ENCODE measurements at regions not wholly inside any gene's neighbourhood (a gene's known extent, or its start where the extent isn't known, plus 50 kb on each side); places are given as distances from the start of the nearest gene placed in this dataset.

DNA sequence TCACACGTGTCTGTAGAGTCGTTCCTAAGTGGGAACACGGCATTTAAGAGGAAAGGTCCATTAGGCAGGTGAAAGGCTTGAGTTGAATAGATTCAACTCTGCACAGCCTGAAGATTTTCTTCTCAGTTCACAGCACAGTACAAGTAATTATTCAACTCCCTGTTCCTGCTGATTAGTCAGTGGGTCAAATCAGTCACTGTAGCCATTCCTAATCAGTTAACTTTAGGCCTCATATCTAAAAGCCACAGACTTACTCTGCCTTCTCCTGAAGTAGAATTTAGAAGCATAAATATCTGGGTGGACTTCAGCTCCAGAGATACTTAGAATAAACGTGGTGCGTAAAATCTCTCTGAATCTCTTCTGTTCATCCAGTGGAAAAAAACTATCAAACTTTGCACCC lies 872.4 kb downstream of the C6orf118 start:
- Histone ChIP-seq H3K4me3 (no peak overlapping the region), H3K27ac (no peak overlapping the region)
- TF ChIP-seq, protein P1, sequence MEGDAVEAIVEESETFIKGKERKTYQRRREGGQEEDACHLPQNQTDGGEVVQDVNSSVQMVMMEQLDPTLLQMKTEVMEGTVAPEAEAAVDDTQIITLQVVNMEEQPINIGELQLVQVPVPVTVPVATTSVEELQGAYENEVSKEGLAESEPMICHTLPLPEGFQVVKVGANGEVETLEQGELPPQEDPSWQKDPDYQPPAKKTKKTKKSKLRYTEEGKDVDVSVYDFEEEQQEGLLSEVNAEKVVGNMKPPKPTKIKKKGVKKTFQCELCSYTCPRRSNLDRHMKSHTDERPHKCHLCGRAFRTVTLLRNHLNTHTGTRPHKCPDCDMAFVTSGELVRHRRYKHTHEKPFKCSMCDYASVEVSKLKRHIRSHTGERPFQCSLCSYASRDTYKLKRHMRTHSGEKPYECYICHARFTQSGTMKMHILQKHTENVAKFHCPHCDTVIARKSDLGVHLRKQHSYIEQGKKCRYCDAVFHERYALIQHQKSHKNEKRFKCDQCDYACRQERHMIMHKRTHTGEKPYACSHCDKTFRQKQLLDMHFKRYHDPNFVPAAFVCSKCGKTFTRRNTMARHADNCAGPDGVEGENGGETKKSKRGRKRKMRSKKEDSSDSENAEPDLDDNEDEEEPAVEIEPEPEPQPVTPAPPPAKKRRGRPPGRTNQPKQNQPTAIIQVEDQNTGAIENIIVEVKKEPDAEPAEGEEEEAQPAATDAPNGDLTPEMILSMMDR (IDR thresholded peaks at IDR 0.05) = no peak
- DNase-seq (ENCODE audit: low spot score) = no peak

DNA sequence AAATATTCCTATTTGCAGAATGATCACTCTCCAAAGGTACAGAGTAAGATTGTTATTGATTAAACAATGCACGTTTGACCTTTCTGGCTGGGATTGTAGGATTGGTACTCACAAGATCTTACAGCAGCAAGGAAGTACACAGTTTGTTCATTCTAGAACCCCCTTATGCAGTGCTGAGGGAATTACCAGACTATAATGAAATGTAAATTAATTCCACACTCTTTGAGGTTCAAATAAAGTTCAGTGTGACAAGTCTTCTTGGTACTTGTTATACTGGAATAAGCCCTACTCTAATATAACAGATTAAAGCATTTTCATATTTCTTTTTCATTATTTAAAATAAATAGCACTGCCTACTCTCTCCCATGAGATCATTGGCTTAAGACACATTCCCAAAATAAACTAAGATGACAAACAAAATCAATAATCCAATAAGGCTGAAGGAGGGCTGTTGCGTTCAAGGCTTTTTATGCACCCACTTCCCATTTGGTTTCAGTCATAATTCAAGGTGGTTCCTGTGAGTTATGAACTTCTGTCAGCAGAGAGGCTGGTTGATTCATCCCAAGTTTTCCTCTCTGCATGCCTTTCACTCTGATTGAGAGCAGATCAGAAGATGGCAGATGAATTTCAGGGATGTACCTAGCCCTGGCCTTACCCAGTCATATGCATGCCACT lies 881.5 kb downstream of the C6orf118 start:
- no peak for DNase-seq (ENCODE audit: low spot score)
- Histone ChIP-seq H3K4me3 (no peak overlapping the region), H3K27ac (no peak overlapping the region)
- TF ChIP-seq, protein P1 (IDR thresholded peaks at IDR 0.05) = no peak

DNA sequence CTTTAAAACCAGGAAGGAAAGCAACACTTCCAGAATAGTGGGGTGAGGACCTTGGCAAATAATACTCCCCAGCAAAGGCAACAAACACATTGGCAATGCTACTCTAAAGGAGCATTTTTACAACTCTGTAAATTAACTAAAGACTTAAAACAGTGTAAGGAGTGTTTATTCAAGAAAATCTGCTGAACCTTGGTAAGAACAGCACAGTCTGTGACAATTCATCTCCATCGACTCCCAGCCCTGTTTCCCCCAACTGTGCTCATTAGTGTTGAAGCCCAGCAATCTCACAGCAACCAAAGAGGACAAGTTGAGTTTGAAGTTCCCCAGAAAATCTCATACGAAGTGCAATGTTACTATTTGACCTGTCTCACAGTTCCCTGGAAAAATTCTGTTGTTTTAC lies 884.9 kb downstream of the C6orf118 start:
- TF ChIP-seq, protein P1 (IDR thresholded peaks at IDR 0.05) = no peak

GRCh38 chr6:164419099-164419498 lies 890.3 kb downstream of the C6orf118 start:
- TF ChIP-seq, protein P1 (IDR thresholded peaks at IDR 0.05) = no peak
- DNase-seq (ENCODE audit: low spot score) = no peak
- no peak overlapping the region for H3K27ac ChIP-seq
- no peak overlapping the region for H3K4me3 ChIP-seq

More for the DNA sequence above, 884.9 kb downstream of the C6orf118 start:
- no peak for DNase-seq (ENCODE audit: low spot score)
- no peak overlapping the region for H3K4me3 ChIP-seq
- no peak overlapping the region for H3K27ac ChIP-seq

GRCh38 chr6:164418262-164418588 lies 891.2 kb downstream of the C6orf118 start:
- TF ChIP-seq, protein P1 (IDR thresholded peaks at IDR 0.05) = no peak
- no peak overlapping the region for H3K27ac ChIP-seq
- no peak overlapping the region for H3K4me3 ChIP-seq
- no peak for DNase-seq (ENCODE audit: low spot score)

- H3K27ac ChIP-seq = no peak overlapping the region
Observed at GRCh38 chr6:164417537-164418261, 891.7 kb downstream of the C6orf118 start.

More at GRCh38 chr6:164417537-164418261, 891.7 kb downstream of the C6orf118 start:
- DNase-seq (ENCODE audit: low spot score) = no peak
- no peak overlapping the region for H3K4me3 ChIP-seq
- TF ChIP-seq, protein P1 (IDR thresholded peaks at IDR 0.05) = no peak
